Ascending aorta (tissue), 2 donors: ENCODE measurements at regions not wholly inside any gene's neighbourhood (a gene's known extent, or its start where the extent isn't known, plus 50 kb on each side); places are given as distances from the start of the nearest gene placed in this dataset.

Source experiments
- DNase-seq, 2 donors: peaks; one replicate each; pipeline ENCODE4 v3.0.0-alpha.2; 2019; ENCODE audit warnings: low spot score in 2 of 2
- H3K27ac ChIP-seq, 2 donors: fragments of 200-600 bp; sonication (generic); one replicate each; pipeline ENCODE4 v1.5.1; 2016 to 2017; ENCODE audit warnings: mild to moderate bottlenecking in 1 of 2
- H3K27me3 ChIP-seq: fragments of 200-600 bp; sonication (generic); one replicate; pipeline ENCODE4 v1.5.1; 2017
- H3K36me3 ChIP-seq, 2 donors: fragments of 200-600 bp; sonication (generic); one replicate each; pipeline ENCODE4 v1.5.1; 2016
- H3K4me1 ChIP-seq, 2 donors: fragments of 200-600 bp; sonication (generic); one replicate each; pipeline ENCODE4 v1.5.1; 2016 to 2017; ENCODE audit warnings: mild to moderate bottlenecking in 1 of 2
- H3K4me3 ChIP-seq, 2 donors: fragments of 200-600 bp; sonication (generic); one replicate each; pipeline ENCODE4 v1.5.1; 2016 to 2017; ENCODE audit warnings: mild to moderate bottlenecking in 1 of 2
- H3K9me3 ChIP-seq, 2 donors: fragments of 200-600 bp; sonication (generic); one replicate each; pipeline ENCODE4 v1.5.1; 2016
- CTCF ChIP-seq, 3 experiments: fragments of 200-600 bp in 2 of 3; fragments of 450-650 bp in 1 of 3; sonication (generic) in 2 of 3; IDR thresholded peaks; one replicate each; pipeline ENCODE4 v1.5.1; 2016 to 2019; ENCODE audit warnings: antibody characterized with exemption in 3 of 3, mild to moderate bottlenecking in 1 of 3, moderate library complexity in 1 of 3
- intact Hi-C: fragments of 100-400 bp; cut with DNase I; formaldehyde crosslinking; loops from one replicate; pipeline ENCODE4 v1.15.1; 2023

- Histone ChIP-seq H3K4me1 (peaks cover 3 to 8% of the 10 kb centered on the region in 2 donors), H3K4me3 (no peak overlapping the region), H3K36me3 (no peaks in the 10 kb centered on the region), H3K27ac (no peak overlapping the region), H3K27me3 (no peaks in the 10 kb centered on the region), H3K9me3 (no peaks in the 10 kb centered on the region)
- no peak for DNase-seq
- no peak for TF ChIP-seq CTCF (IDR thresholded peaks at IDR 0.05)
- intact Hi-C loops, result loop anchor here (2.0 to 10.0 kb wide), 3 partner anchors 71 to 267 kb away; partner anchors contain the start of gene ZNF618
Observed at GRCh38 chr9:113805486-113806132, 70.5 kb upstream of the ZNF618 start.

GRCh38 chr9:113807173-113808061, 68.7 kb upstream of the ZNF618 start:
- no peaks in the 10 kb centered on the region for H3K27me3 ChIP-seq
- peaks cover 3 to 8% of the 10 kb centered on the region in 2 donors for H3K4me1 ChIP-seq
- peak overlapping the region in 1 of 2 donors; percentile 38 for H3K4me3 ChIP-seq
- intact Hi-C loops, result loop anchor here (1.0 to 10.0 kb wide), 5 partner anchors 69 to 265 kb away; partner anchors contain the start of gene ZNF618
- H3K27ac ChIP-seq, result no peak overlapping the region
- H3K36me3 ChIP-seq, result no peaks in the 10 kb centered on the region
- TF ChIP-seq CTCF (IDR thresholded peaks at IDR 0.05), result peak; percentile 82 to 89 (median 82)
- DNase-seq, result peak in 1 of 2 donors; percentile 67
- no peaks in the 10 kb centered on the region for H3K9me3 ChIP-seq

GRCh38 chr9:113808391-113809358, 67.4 kb upstream of the ZNF618 start:
- intact Hi-C loops, result loop anchor here (2.0 to 10.0 kb wide), 3 partner anchors 154 to 264 kb away; no protein-coding TSS in a partner anchor
- Histone ChIP-seq H3K4me3 (no peak overlapping the region), H3K27me3 (no peaks in the 10 kb centered on the region), H3K27ac (peak overlapping the region; percentile 35 to 53), H3K9me3 (no peaks in the 10 kb centered on the region), H3K36me3 (no peaks in the 10 kb centered on the region), H3K4me1 (peaks cover 3 to 8% of the 10 kb centered on the region in 2 donors)
- DNase-seq, result peak in 1 of 2 donors; percentile 85
- TF ChIP-seq CTCF (IDR thresholded peaks at IDR 0.05), result no peak

GRCh38 chr9:113817171-113817570, 58.9 kb upstream of the ZNF618 start:
- Histone ChIP-seq H3K9me3 (no peaks in the 10 kb centered on the region), H3K4me1 (no peaks in the 10 kb centered on the region), H3K27me3 (no peaks in the 10 kb centered on the region), H3K4me3 (no peak overlapping the region), H3K27ac (no peak overlapping the region), H3K36me3 (no peaks in the 10 kb centered on the region)
- intact Hi-C loops, result no loop called here
- no peak for DNase-seq
- TF ChIP-seq CTCF (IDR thresholded peaks at IDR 0.05), result no peak

GRCh38 chr9:113818391-113818790, 57.7 kb upstream of the ZNF618 start:
- no peaks in the 10 kb centered on the region for H3K36me3 ChIP-seq
- H3K4me3 ChIP-seq, result no peak overlapping the region
- TF ChIP-seq CTCF (IDR thresholded peaks at IDR 0.05), result no peak
- no peak overlapping the region for H3K27ac ChIP-seq
- no peaks in the 10 kb centered on the region for H3K27me3 ChIP-seq
- DNase-seq, result no peak
- peaks cover 0 to 11% of the 10 kb centered on the region in 2 donors for H3K9me3 ChIP-seq
- no peaks in the 10 kb centered on the region for H3K4me1 ChIP-seq
- intact Hi-C loops, result no loop called here
